HG03558 (cell line): ENCODE measurements at regions not wholly inside any gene's neighbourhood (a gene's known extent, or its start where the extent isn't known, plus 50 kb on each side); places are given as distances from the start of the nearest gene placed in this dataset.

ENCODE experiments used
- ATAC-seq: cut with Tn5 transposase; IDR thresholded peaks from one replicate; pipeline ENCODE4 v1.9.1; 2021; ENCODE audit warnings: moderate number of reproducible peaks; ENCODE audit not compliant: unreplicated experiment; ENCODE audit errors: extremely low read depth

- no peak for ATAC-seq
These were observed 272.9 kb downstream of the UTP18 start for GRCh38 chr17:51533219-51533618.

- ATAC-seq = no peak
These were observed 273.5 kb downstream of the UTP18 start for GRCh38 chr17:51533821-51534220.

GRCh38 chr17:51536627-51537026 is 276.3 kb downstream of the UTP18 start:
- no peak for ATAC-seq

GRCh38 chr17:51537996-51538550 is 277.7 kb downstream of the UTP18 start:
- ATAC-seq = no peak

- no peak for ATAC-seq
These were observed 279.8 kb downstream of the UTP18 start for GRCh38 chr17:51540151-51540550.

GRCh38 chr17:51541215-51541614 is 280.9 kb downstream of the UTP18 start:
- no peak for ATAC-seq

GRCh38 chr17:51546114-51546513 is 285.8 kb downstream of the UTP18 start:
- no peak for ATAC-seq

- ATAC-seq = no peak
These were observed 287.8 kb downstream of the UTP18 start for GRCh38 chr17:51548125-51548524.

- no peak for ATAC-seq
These were observed 294.8 kb downstream of the UTP18 start for GRCh38 chr17:51555153-51555552.

- no peak for ATAC-seq
These were observed 299.4 kb downstream of the UTP18 start for GRCh38 chr17:51559778-51560177.

GRCh38 chr17:51560398-51560797 is 300.1 kb downstream of the UTP18 start:
- no peak for ATAC-seq

GRCh38 chr17:51563961-51564360 is 303.6 kb downstream of the UTP18 start:
- no peak for ATAC-seq

- no peak for ATAC-seq
These were observed 311.8 kb downstream of the UTP18 start for GRCh38 chr17:51572115-51572514.
